ENCODE measurements at regions not wholly inside any gene's neighbourhood (a gene's known extent, or its start where the extent isn't known, plus 50 kb on each side); places are given as distances from the start of the nearest gene placed in this dataset.

GRCh38 chr3:29067007-29067406 lies 213.9 kb upstream of the RBMS3 start:
- DNase-seq, result no peak

DNA sequence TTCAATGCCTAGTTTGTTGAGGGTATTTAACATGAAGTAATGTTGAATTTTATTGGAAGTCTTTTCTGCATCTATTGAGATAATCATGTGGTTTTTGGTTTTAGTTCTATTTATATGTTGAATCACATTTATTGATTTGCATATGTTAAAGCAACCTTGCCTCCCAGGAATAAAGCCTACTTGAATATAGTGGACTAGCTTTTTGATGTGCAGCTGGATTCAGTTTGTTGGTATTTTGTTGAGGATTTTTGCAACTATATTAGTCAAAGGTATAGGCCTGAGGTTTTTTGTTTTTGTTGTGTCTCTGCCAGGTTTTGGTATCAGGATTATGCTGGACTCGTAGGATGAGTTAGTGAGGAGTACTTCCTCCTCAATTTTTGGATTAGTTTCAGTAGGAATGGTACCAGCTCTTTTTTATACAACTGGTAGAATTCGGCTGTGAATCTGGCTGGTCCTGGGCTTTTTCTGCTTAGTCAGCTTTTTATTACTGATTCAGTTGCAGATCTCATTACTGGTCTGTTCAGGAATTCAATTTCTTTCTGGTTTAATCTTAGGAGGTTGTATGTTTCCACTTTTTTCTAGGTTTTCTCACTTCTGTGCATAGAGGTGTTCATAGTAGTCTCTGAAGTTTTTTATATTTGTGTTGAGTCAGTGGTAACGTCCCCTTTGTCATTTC lies 209.8 kb upstream of the RBMS3 start:
- no peak for DNase-seq

GRCh38 chr3:29072611-29073010 lies 208.3 kb upstream of the RBMS3 start:
- no peak for DNase-seq

DNA sequence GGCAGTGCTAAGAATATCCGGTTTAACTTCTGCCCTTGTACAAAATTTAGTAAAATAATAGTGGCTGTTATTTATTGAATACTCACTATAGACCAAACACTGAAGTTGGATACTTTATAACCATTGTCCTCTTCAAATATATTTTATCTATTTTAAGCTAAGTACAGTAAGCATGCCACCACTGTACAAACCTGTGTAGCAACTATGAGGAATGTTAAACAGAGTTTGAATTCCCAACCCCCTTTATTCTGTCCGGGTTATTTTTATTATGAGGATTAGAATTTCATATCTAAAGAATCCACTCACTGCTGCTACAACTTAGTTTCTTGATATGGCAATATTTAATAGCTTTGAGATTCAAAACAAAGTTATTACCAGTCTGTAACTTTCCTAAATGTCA lies 203.5 kb upstream of the RBMS3 start:
- DNase-seq, result no peak

- DNase-seq, result no peak
These were observed 201.5 kb upstream of the RBMS3 start for GRCh38 chr3:29079358-29079757.

DNA sequence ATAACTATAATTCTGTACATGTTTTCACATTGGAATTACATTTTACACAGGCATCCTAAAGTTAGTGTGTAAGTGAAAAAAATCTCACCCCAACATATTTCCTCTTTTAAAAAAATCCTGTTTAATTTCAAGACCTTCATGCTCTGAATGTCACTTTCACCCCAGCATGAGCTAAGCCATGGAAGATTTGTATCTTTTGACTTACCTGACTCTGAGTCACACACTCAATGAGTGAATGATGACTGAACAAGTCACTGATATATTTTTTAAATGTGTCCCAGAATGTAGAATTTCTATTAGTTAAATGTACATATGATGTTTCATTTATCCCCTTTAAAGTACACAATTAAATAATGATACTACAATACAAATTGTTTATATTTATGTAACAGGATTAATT lies 199.9 kb upstream of the RBMS3 start:
- DNase-seq, result no peak

DNA sequence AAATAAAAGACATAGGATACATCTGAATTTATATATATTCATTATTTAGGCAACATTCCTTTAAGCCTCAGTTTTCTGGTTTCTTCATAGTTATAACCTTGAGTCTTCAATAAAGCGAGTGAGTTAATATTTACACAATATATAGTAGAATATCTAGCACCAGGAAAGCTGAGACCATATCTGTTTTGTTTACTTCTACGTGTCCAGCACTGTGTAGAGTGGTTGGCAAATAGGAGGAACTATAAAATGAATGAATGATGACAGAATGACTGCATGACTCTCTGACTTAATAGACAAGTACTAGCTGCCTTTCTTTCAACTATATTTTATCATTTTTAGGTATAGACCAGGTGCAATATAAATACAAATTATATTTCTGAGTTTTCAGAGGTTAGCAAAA lies 197.8 kb upstream of the RBMS3 start:
- no peak for DNase-seq

GRCh38 chr3:29083676-29084075 lies 197.2 kb upstream of the RBMS3 start:
- DNase-seq, result no peak

DNA sequence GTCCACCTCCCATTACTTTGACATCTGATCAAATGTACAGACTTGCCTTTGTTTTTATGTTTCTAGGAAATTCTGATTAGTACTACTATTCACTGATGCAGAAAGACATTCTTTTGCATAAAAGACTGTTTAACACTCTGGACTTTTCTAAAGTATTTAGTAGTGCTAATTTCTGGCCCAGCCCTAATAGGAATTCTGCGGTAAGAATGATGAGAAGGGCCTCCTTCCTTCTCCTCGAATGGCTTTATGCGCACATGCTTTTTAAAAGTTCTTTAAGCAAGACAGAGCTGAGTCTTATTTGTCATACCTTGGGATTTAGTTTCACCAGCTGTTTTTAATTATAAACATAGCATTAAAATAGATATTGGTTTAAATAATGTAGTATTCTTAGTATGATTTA lies 192.3 kb upstream of the RBMS3 start:
- DNase-seq, result no peak

DNA sequence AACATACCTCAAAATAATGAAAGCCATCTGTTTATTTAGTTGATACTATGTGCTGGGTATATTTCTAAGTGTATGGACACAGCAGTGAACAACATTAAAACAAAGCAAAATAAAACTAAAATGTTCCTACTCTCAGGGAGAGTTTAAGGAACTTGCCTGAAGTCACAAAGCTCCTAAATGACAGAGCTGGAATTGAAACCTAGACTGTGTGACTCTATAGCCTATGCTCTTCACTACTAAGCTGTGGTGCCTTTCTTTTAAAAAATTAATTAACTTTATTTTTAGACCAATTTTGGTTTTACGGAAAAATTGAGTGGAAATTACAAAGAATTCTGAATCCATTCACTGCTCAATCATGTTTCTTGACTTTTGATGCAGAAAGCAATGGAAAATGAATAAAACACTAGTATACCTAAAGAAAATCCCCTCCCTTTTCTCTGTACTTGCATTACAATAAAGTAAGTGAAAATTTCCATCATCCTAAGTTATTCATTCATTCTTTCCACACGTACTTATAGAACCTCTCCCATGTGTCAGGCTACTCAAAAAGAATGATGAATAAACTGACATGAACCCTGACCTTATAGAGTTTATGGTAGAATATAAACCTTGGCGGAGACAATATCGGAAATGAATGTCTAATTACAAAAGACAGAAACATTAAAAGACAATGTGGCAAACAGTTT lies 189.8 kb upstream of the RBMS3 start:
- DNase-seq, result no peak

- no peak for DNase-seq
These were observed 189.2 kb upstream of the RBMS3 start for GRCh38 chr3:29091599-29092189.

DNA sequence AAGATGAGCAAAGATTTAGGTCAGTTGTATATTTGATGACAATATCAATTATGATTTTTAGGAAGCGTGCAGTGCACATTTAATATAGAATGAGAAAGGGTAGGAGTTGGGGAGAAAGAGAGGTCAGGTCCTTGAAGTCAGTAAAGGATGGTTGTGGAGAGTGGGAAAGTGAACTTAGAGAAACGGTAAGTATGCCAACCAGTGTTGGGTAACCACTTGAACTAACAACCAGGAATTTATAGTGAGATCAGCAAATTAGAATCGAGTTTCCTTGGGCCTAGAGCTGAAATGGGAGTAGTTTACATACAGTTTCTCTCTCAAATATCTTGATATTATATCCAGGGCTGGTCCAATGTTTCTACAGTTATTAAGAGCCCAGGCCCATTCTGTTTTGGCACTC lies 188.5 kb upstream of the RBMS3 start:
- DNase-seq, result no peak

- DNase-seq, result no peak
These were observed 181.6 kb upstream of the RBMS3 start for GRCh38 chr3:29099296-29099695.

DNA sequence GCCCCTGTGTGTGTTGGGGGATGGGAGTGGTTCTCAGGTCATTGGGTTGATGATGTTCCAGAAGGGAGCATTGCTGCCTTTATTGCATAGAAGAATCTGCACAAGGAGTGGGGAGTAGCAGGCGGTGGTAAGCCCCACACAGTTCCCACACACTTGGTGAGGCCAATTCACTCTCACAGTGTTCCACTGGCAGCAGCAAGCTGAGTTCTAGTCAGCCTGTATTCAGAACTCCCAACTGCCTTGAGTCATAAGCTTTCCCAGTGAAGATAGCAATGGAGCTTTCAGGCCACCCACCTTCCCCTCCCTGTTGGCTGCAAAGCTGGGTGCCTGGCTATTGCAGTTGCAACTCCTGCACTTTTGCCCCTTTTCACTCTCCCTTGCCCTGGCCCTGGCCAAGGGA lies 181.1 kb upstream of the RBMS3 start:
- no peak for DNase-seq

GRCh38 chr3:29100292-29100691 lies 180.6 kb upstream of the RBMS3 start:
- no peak for DNase-seq

DNA sequence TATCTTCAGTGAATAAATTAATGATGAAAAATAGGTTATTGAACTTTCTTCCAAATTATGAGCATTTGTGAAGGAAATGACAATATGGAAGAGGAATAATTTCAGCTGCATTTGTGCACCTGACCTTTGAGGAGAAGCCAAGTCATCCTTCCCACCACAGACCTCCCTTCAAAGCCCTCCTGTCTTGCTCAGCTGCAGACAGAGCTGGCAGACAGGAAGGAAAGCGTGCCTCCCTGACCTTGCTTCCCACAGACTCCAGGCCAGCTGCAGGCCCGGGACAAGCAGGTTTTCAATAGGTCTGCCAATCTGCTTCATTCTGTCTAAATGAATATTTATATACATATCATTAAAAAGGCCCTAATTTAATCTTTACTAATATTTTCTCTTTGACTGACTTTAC lies 152.9 kb upstream of the RBMS3 start:
- no peak for DNase-seq

- peak; percentile 19 for DNase-seq
These were observed 143.3 kb upstream of the RBMS3 start for GRCh38 chr3:29137601-29138000.

- no peak for DNase-seq
These were observed 142.7 kb upstream of the RBMS3 start for GRCh38 chr3:29138171-29138570.

DNA sequence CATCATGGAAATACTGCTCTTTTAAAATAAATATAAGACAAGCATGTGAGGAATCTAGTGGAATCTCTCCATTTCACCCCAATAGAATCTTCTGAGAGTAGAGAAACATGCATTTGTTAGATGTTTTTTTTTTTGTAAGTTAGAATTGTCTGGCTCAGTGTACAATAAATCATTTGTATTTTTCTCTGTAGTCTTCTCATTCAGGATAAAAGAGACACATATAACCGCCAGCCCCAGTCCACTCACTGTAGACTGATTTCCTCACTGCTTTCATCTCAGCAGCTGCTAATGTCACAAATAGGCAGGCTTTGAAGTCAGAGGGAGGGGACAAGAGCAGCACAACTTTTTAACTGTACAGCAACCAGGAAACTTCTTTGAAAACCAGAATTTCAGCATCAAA lies 140.2 kb upstream of the RBMS3 start:
- DNase-seq, result no peak

- no peak for DNase-seq
These were observed 139.5 kb upstream of the RBMS3 start for GRCh38 chr3:29141197-29141917.

DNA sequence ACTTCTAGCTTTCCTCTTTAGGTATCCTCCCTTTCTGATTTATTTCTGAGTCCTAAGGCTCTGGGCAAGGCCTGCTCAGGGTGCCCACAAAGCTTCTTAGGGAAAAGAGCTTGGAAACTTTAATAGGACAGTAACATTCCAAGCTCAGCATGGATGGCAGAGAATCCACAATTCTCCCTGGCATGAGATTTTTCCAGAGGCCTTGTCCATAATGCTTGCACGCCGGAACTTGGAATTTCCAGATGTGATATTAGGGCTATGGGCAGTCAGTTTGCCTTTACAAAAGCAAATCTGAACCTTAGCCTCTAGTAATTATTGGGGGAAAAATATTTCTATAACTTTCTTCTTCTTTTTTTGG lies 139.0 kb upstream of the RBMS3 start:
- no peak for DNase-seq

DNA sequence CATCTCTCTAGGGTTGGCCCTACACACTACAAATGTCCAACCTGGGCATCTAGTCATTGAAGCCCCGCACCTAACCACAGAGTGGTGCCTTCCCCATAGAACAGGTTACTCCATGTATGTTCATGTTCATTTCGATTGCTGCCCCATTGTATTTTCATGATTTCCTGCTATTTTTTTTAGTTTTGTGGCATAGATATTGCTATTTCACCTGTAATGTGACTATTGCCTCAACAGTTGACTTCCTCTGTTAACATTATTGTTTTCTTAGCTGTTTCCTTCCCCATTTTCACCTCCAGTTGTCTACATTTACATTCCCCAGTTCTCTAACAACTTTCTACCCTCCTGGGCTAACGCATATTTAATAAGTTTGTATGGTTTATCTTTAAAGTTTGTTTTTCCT lies 137.7 kb upstream of the RBMS3 start:
- DNase-seq, result no peak

DNA sequence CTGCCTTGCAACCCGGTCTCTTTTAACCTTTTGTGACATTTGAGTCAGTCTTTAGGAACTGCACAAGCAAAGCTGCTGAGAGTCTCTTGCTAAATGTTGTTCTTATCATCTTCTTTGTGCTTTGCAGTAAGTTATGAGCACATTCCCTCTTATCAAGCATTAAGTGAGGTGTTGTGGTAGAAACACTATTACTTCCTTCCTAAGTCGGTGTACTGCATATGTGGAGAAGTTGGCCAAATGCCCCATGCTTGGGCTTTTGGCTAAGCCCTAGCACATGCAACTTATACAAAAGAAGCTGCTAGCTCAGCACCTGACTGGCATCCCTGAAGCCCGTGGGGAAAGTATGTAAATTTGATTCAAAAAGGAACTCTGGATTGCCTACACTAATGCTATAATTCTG lies 136.5 kb upstream of the RBMS3 start:
- no peak for DNase-seq

DNA sequence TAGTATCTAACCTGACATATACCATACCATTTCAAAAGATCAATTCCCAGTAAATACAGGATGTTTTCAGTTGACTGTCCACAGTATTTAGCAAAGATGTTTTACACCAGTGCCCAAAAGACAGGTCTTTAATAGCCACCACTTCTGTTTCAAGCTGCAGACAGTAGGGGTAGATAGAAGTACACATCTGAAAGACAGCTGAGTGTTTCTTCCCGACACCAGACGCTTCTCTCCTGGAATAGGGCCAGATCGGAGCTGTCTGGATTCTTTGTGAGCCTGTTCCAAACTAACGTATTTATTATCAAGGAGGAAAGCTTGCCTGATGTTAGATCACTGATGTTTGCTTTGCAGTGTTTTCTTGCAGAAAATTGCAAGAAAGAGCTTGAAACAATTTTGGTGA lies 136.1 kb upstream of the RBMS3 start:
- DNase-seq, result no peak
